Smooth muscle cell (in vitro differentiated cells): ENCODE measurements at regions not wholly inside any gene's neighbourhood (a gene's known extent, or its start where the extent isn't known, plus 50 kb on each side); places are given as distances from the start of the nearest gene placed in this dataset.

Source experiments
- DNase-seq: peaks from one replicate; lab custom pipeline; 2025; ENCODE audit not compliant: unreplicated experiment; lab: John Stamatoyannopoulos, UW
- H2AFZ ChIP-seq: fragments of 200-600 bp; sonication (generic); 2 replicates; pipeline ENCODE4 v1.6.0; 2016; ENCODE audit warnings: antibody characterized with exemption, low read depth, mild to moderate bottlenecking
- H3F3A ChIP-seq: fragments of 200-600 bp; sonication (generic); 2 replicates; pipeline ENCODE4 v1.6.0; 2017; ENCODE audit warnings: antibody characterized with exemption, low read depth
- H3K27ac ChIP-seq: fragments of 200-600 bp; sonication (generic); 2 replicates; pipeline ENCODE4 v1.5.1; 2016; ENCODE audit warnings: low read depth, mild to moderate bottlenecking
- H3K27me3 ChIP-seq: fragments of 200-600 bp; sonication (generic); 2 replicates; pipeline ENCODE4 v1.6.1; 2016; ENCODE audit warnings: low read depth, mild to moderate bottlenecking
- H3K36me3 ChIP-seq: fragments of 200-600 bp; sonication (generic); 2 replicates; pipeline ENCODE4 v1.5.1; 2016; ENCODE audit warnings: low read depth
- H3K4me1 ChIP-seq: fragments of 200-600 bp; sonication (generic); 2 replicates; pipeline ENCODE4 v1.5.1; 2016; ENCODE audit warnings: low read depth
- H3K4me2 ChIP-seq: fragments of 200-600 bp; sonication (generic); 2 replicates; pipeline ENCODE4 v1.6.0; 2016; ENCODE audit warnings: mild to moderate bottlenecking
- H3K4me3 ChIP-seq: fragments of 200-600 bp; sonication (generic); 2 replicates; pipeline ENCODE4 v1.5.1; 2016; ENCODE audit warnings: mild to moderate bottlenecking
- H3K79me2 ChIP-seq: fragments of 200-600 bp; sonication (generic); 2 replicates; pipeline ENCODE4 v1.6.0; 2016; ENCODE audit warnings: low read depth, mild to moderate bottlenecking
- H3K9ac ChIP-seq: fragments of 200-600 bp; sonication (generic); 2 replicates; pipeline ENCODE4 v1.6.0; 2016; ENCODE audit warnings: low read depth
- H3K9me3 ChIP-seq: fragments of 200-600 bp; sonication (generic); replicated peaks from 2 replicates; pipeline ENCODE4 v1.5.1; 2016; ENCODE audit warnings: low read depth
- H4K20me1 ChIP-seq: fragments of 200-600 bp; sonication (generic); 2 replicates; pipeline ENCODE4 v1.6.0; 2016; ENCODE audit warnings: low read depth
- CTCF ChIP-seq: fragments of 200-600 bp; sonication (generic); IDR thresholded peaks from 2 replicates; pipeline ENCODE4 v1.5.1; 2017; ENCODE audit warnings: borderline replicate concordance, mild to moderate bottlenecking, antibody characterized with exemption; ENCODE audit not compliant: insufficient read depth, poor library complexity, severe bottlenecking
- WGBS: methylation state at CpG from one replicate; pipeline ENCODE4 v1.1.7; 2016; ENCODE audit warnings: low lambda C conversion rate; 5-methylcytosine and 5-hydroxymethylcytosine counted together

- Histone ChIP-seq H3K9me3 (no peaks in the 10 kb centered on the region), H4K20me1 (no peaks in the 10 kb centered on the region), H3K27ac (no peak overlapping the region), H3K4me3 (no peak overlapping the region), H3F3A (peaks cover under 1% of the 10 kb centered on the region), H3K27me3 (no peaks in the 10 kb centered on the region), H3K79me2 (no peaks in the 10 kb centered on the region), H3K4me2 (no peak overlapping the region), H3K4me1 (no peaks in the 10 kb centered on the region), H3K9ac (no peak overlapping the region), H3K36me3 (no peaks in the 10 kb centered on the region), H2AFZ (no peak overlapping the region)
- no peak for DNase-seq
- TF ChIP-seq CTCF: no peak
- 91% methylated on average over 4 of the region's 4 CpGs for WGBS
Observed at GRCh38 chr2:8082840-8083239, 599.0 kb upstream of the ID2 start.

- peak overlapping the region; percentile 86 for H3K27ac ChIP-seq
- H3K4me2 ChIP-seq: no peak overlapping the region
- no peak for TF ChIP-seq CTCF
- peak overlapping the region; percentile 44 for H3K9ac ChIP-seq
- H3F3A ChIP-seq: peaks cover 23% of the 10 kb centered on the region
- H3K27me3 ChIP-seq: no peaks in the 10 kb centered on the region
- H3K79me2 ChIP-seq: no peaks in the 10 kb centered on the region
- H3K9me3 ChIP-seq: no peaks in the 10 kb centered on the region
- H2AFZ ChIP-seq: no peak overlapping the region
- no peak overlapping the region for H3K4me3 ChIP-seq
- WGBS: 78% methylated on average over 2 of the region's 2 CpGs
- no peaks in the 10 kb centered on the region for H4K20me1 ChIP-seq
- DNase-seq: no peak
- no peaks in the 10 kb centered on the region for H3K36me3 ChIP-seq
- no peaks in the 10 kb centered on the region for H3K4me1 ChIP-seq
Observed at GRCh38 chr2:8086357-8086756, 595.5 kb upstream of the ID2 start.

GRCh38 chr2:8086796-8087479 lies 594.9 kb upstream of the ID2 start:
- TF ChIP-seq CTCF: no peak
- H3F3A ChIP-seq: peaks cover 24% of the 10 kb centered on the region
- DNase-seq: no peak
- H2AFZ ChIP-seq: no peak overlapping the region
- H3K27ac ChIP-seq: peak overlapping the region; percentile 86
- H3K4me2 ChIP-seq: peak overlapping the region; percentile 47
- 47% methylated on average over 4 of the region's 4 CpGs for WGBS
- H3K4me3 ChIP-seq: no peak overlapping the region
- H3K36me3 ChIP-seq: no peaks in the 10 kb centered on the region
- no peaks in the 10 kb centered on the region for H3K4me1 ChIP-seq
- no peaks in the 10 kb centered on the region for H3K27me3 ChIP-seq
- peak overlapping the region; percentile 44 for H3K9ac ChIP-seq
- H4K20me1 ChIP-seq: no peaks in the 10 kb centered on the region
- H3K79me2 ChIP-seq: no peaks in the 10 kb centered on the region
- H3K9me3 ChIP-seq: no peaks in the 10 kb centered on the region

- Histone ChIP-seq H2AFZ (no peak overlapping the region), H3K4me1 (no peaks in the 10 kb centered on the region), H3K27me3 (no peaks in the 10 kb centered on the region), H3F3A (peaks cover 24% of the 10 kb centered on the region), H3K9me3 (no peaks in the 10 kb centered on the region), H3K4me2 (peak overlapping the region; percentile 47), H3K9ac (peak overlapping the region; percentile 7), H3K79me2 (no peaks in the 10 kb centered on the region), H3K4me3 (no peak overlapping the region), H4K20me1 (no peaks in the 10 kb centered on the region), H3K36me3 (no peaks in the 10 kb centered on the region), H3K27ac (peak overlapping the region; percentile 86)
- no peak for DNase-seq
- WGBS: 69% methylated on average over 3 of the region's 3 CpGs
- no peak for TF ChIP-seq CTCF
Observed at GRCh38 chr2:8087480-8087840, 594.4 kb upstream of the ID2 start.
